WTC11 (cell line): ENCODE measurements at regions not wholly inside any gene's neighbourhood (a gene's known extent, or its start where the extent isn't known, plus 50 kb on each side); places are given as distances from the start of the nearest gene placed in this dataset.

Experiments
- ATAC-seq: fragments of 200-7000 bp; cut with Tn5 transposase; 2 replicates; pipeline ENCODE4 v1.10.0; 2021; ENCODE audit warnings: mild to moderate bottlenecking, moderate library complexity
- CTCF ChIA-PET: fragments of 300-600 bp; sonication (Branson Sonifier 250); formaldehyde crosslinking; loops from one replicate; lab custom pipeline; 2021; ENCODE audit warnings: antibody characterized with exemption; lab: Charles Lee
- POLR2A ChIA-PET: fragments of 350-600 bp; sonication (Branson Sonifier 250); formaldehyde crosslinking; loops from one replicate; lab custom pipeline; 2021; ENCODE audit warnings: antibody characterized with exemption; lab: Charles Lee
- DNase-seq: peaks from one replicate; pipeline ENCODE4 v3.0.0; 2021; ENCODE audit warnings: low spot score
- H3K27ac Mint-ChIP-seq: 2 replicates; pipeline ENCODE4 v1.8.0; 2021; ENCODE audit warnings: mixed read lengths
- H3K27me3 Mint-ChIP-seq: 2 replicates; pipeline ENCODE4 v1.8.0; 2021; ENCODE audit warnings: low read depth, mild to moderate bottlenecking, moderate library complexity, mixed read lengths
- H3K36me3 Mint-ChIP-seq: 2 replicates; pipeline ENCODE4 v1.8.0; 2021; ENCODE audit warnings: mixed read lengths
- H3K4me1 Mint-ChIP-seq: 2 replicates; pipeline ENCODE4 v1.8.0; 2022; ENCODE audit warnings: mixed read lengths
- H3K4me3 Mint-ChIP-seq: 2 replicates; pipeline ENCODE4 v1.8.0; 2021; ENCODE audit warnings: mild to moderate bottlenecking, moderate library complexity, mixed read lengths
- H3K9me3 Mint-ChIP-seq: 2 replicates; pipeline ENCODE4 v1.8.0; 2021; ENCODE audit warnings: mixed read lengths
- CBFB ChIP-seq: sonication (generic); formaldehyde crosslinking; IDR thresholded peaks from 2 replicates; pipeline ENCODE4 v1.8.1; 2022; ENCODE audit warnings: mild to moderate bottlenecking, low read depth, missing genetic modification reagents
- CDX4 ChIP-seq: fragments of 250-450 bp; sonication (Bioruptor Pico); IDR thresholded peaks from 2 replicates; pipeline ENCODE4 v1.9.0; 2021; ENCODE audit warnings: moderate library complexity, mild to moderate bottlenecking, inconsistent platforms, borderline replicate concordance
- E2F1 ChIP-seq: sonication (generic); formaldehyde crosslinking; IDR thresholded peaks from 2 replicates; pipeline ENCODE4 v1.8.0; 2022; ENCODE audit warnings: mild to moderate bottlenecking, missing genetic modification reagents
- E2F4 ChIP-seq: sonication (generic); formaldehyde crosslinking; IDR thresholded peaks from 2 replicates; pipeline ENCODE4 v1.8.1; 2022; ENCODE audit warnings: low read depth, mild to moderate bottlenecking, moderate library complexity, missing genetic modification reagents, borderline replicate concordance
- EMX1 ChIP-seq: fragments of 250-450 bp; sonication (Bioruptor Pico); IDR thresholded peaks from 2 replicates; pipeline ENCODE4 v1.8.0; 2021; ENCODE audit warnings: mild to moderate bottlenecking
- ERG ChIP-seq: fragments of 250-450 bp; sonication (Bioruptor Pico); IDR thresholded peaks from 2 replicates; pipeline ENCODE4 v1.8.0; 2021; ENCODE audit warnings: mild to moderate bottlenecking
- ETV6 ChIP-seq: sonication (generic); formaldehyde crosslinking; IDR thresholded peaks from 2 replicates; pipeline ENCODE4 v1.8.1; 2022; ENCODE audit warnings: mild to moderate bottlenecking, missing genetic modification reagents
- FOXK1 ChIP-seq: sonication (generic); formaldehyde crosslinking; IDR thresholded peaks from 2 replicates; pipeline ENCODE4 v1.8.0; 2022; ENCODE audit warnings: mild to moderate bottlenecking, moderate library complexity, missing genetic modification reagents
- FOXP4 ChIP-seq: sonication (generic); formaldehyde crosslinking; IDR thresholded peaks from 2 replicates; pipeline ENCODE4 v1.8.0; 2022; ENCODE audit warnings: mild to moderate bottlenecking, missing genetic modification reagents
- MAX ChIP-seq: sonication (generic); formaldehyde crosslinking; IDR thresholded peaks from 2 replicates; pipeline ENCODE4 v1.8.0; 2022; ENCODE audit warnings: mild to moderate bottlenecking, missing genetic modification reagents
- MLX ChIP-seq: sonication (generic); formaldehyde crosslinking; IDR thresholded peaks from 2 replicates; pipeline ENCODE4 v1.8.1; 2023; ENCODE audit warnings: mild to moderate bottlenecking, missing genetic modification reagents, moderate library complexity
- MXD4 ChIP-seq: fragments of 250-450 bp; sonication (Bioruptor Pico); IDR thresholded peaks from 2 replicates; pipeline ENCODE4 v1.8.0; 2021; ENCODE audit warnings: mild to moderate bottlenecking, moderate library complexity, borderline replicate concordance
- NFATC4 ChIP-seq: fragments of 250-450 bp; sonication (Bioruptor Pico); IDR thresholded peaks from 2 replicates; pipeline ENCODE4 v1.9.0; 2021; ENCODE audit warnings: mild to moderate bottlenecking
- NFE2L1 ChIP-seq: sonication (generic); formaldehyde crosslinking; IDR thresholded peaks from 2 replicates; pipeline ENCODE4 v1.8.1; 2023; ENCODE audit warnings: missing genetic modification reagents
- NFYB ChIP-seq: sonication (generic); formaldehyde crosslinking; conservative IDR thresholded peaks from 2 replicates; pipeline ENCODE4 v1.8.0; 2022; ENCODE audit warnings: low read depth, missing genetic modification reagents
- NR1H2 ChIP-seq: sonication (generic); formaldehyde crosslinking; IDR thresholded peaks from 2 replicates; pipeline ENCODE4 v1.9.0; 2021; ENCODE audit warnings: mild to moderate bottlenecking, moderate library complexity, missing genetic modification reagents
- OVOL2 ChIP-seq: fragments of 250-450 bp; sonication (Bioruptor Pico); IDR thresholded peaks from 2 replicates; pipeline ENCODE4 v1.9.0; 2021; ENCODE audit warnings: mild to moderate bottlenecking, borderline replicate concordance
- RELA ChIP-seq: sonication (generic); formaldehyde crosslinking; IDR thresholded peaks from 2 replicates; pipeline ENCODE4 v1.8.1; 2022; ENCODE audit warnings: missing genetic modification reagents, mild to moderate bottlenecking, borderline replicate concordance
- SP1 ChIP-seq: sonication (generic); formaldehyde crosslinking; conservative IDR thresholded peaks from 2 replicates; pipeline ENCODE4 v1.8.1; 2022; ENCODE audit warnings: missing genetic modification reagents
- TCF7 ChIP-seq: sonication (generic); formaldehyde crosslinking; IDR thresholded peaks from 2 replicates; pipeline ENCODE4 v1.8.0; 2022; ENCODE audit warnings: mild to moderate bottlenecking, low read depth, missing genetic modification reagents, moderate library complexity
- TEAD1 ChIP-seq: sonication (generic); formaldehyde crosslinking; IDR thresholded peaks from 2 replicates; pipeline ENCODE4 v1.8.0; 2022; ENCODE audit warnings: mild to moderate bottlenecking, missing genetic modification reagents
- USF1 ChIP-seq: sonication (generic); formaldehyde crosslinking; IDR thresholded peaks from 2 replicates; pipeline ENCODE4 v1.8.0; 2022; ENCODE audit warnings: mild to moderate bottlenecking, missing genetic modification reagents
- ZBTB21 ChIP-seq: sonication (generic); formaldehyde crosslinking; IDR thresholded peaks from 2 replicates; pipeline ENCODE4 v1.8.1; 2023; ENCODE audit warnings: mild to moderate bottlenecking, missing genetic modification reagents, borderline replicate concordance
- ZNF281 ChIP-seq: sonication (generic); formaldehyde crosslinking; IDR thresholded peaks from 2 replicates; pipeline ENCODE4 v1.8.0; 2023; ENCODE audit warnings: mild to moderate bottlenecking, missing genetic modification reagents
- ZNF423 ChIP-seq: fragments of 250-450 bp; sonication (Bioruptor Pico); IDR thresholded peaks from 2 replicates; pipeline ENCODE4 v2.1.2; 2022; ENCODE audit warnings: mild to moderate bottlenecking, moderate library complexity

- H3K9me3 Mint-ChIP-seq = 0 out of 2 replicates have a peak, but pooled peaks cover 4% of the 10 kb centered on the region
- peaks cover 64% of the 10 kb centered on the region for H3K4me1 Mint-ChIP-seq
- CTCF ChIA-PET = interaction anchor here (0.6 to 1.6 kb wide), 6 partner anchors 14 to 436 kb away, joined by 3 to 6 read pairs (median 4); no protein-coding TSS in a partner anchor
- H3K27me3 Mint-ChIP-seq = peaks cover 3% of the 10 kb centered on the region; the same call in 1 of the 2 replicates
- ATAC-seq (no peak), DNase-seq (no peak)
- no peaks in the 10 kb centered on the region; the same call in 1 of the 2 replicates for H3K36me3 Mint-ChIP-seq
- H3K27ac Mint-ChIP-seq = peak overlapping the region; percentile 99
- TF ChIP-seq ZNF281 (CRISPR knock-in tag) = no peak
- no peak for TF ChIP-seq E2F1 (CRISPR knock-in tag)
- TF ChIP-seq ZBTB21 (CRISPR knock-in tag) = no peak
- no peak for TF ChIP-seq NR1H2 (CRISPR knock-in tag)
- TF ChIP-seq RELA (CRISPR knock-in tag) = no peak
- no peak for TF ChIP-seq ERG (CRISPR knock-in tag)
- no peak for TF ChIP-seq TEAD1 (CRISPR knock-in tag)
- no peak for TF ChIP-seq ZNF423 (CRISPR knock-in tag)
- TF ChIP-seq MAX (CRISPR knock-in tag) = no peak
- no peak for TF ChIP-seq CDX4 (CRISPR knock-in tag)
- TF ChIP-seq SP1 (CRISPR knock-in tag) = no peak
- no peak for TF ChIP-seq EMX1 (CRISPR knock-in tag)
- no peak for TF ChIP-seq NFATC4
- TF ChIP-seq NFE2L1 = no peak
- no peak overlapping the region for H3K4me3 Mint-ChIP-seq
- POLR2A ChIA-PET = no interaction called here
Observed at GRCh38 chr1:220339581-220339980, 67.3 kb upstream of the RAB3GAP2 start.

- TF ChIP-seq RELA (CRISPR knock-in tag) = no peak
- no peak for TF ChIP-seq E2F4 (CRISPR knock-in tag)
- TF ChIP-seq MXD4 (CRISPR knock-in tag) = no peak
- TF ChIP-seq MLX (CRISPR knock-in tag) = no peak
- peak; percentile 70; the same call in 1 of the 2 replicates for TF ChIP-seq TEAD1 (CRISPR knock-in tag)
- peak; percentile 90 for TF ChIP-seq FOXK1
- no peak for TF ChIP-seq USF1
- TF ChIP-seq NFYB (CRISPR knock-in tag) = no peak
- TF ChIP-seq TCF7 (CRISPR knock-in tag) = no peak
- TF ChIP-seq ETV6 (CRISPR knock-in tag) = peak; percentile 71; the same call in 1 of the 2 replicates
- TF ChIP-seq OVOL2 (CRISPR knock-in tag) = no peak
- 0 out of 2 replicates have a peak, but pooled peaks have one; percentile 40 for TF ChIP-seq CBFB (CRISPR knock-in tag)
- TF ChIP-seq FOXP4 (CRISPR knock-in tag) = peak; percentile 98; the same call in 1 of the 2 replicates
- Mint-ChIP-seq H3K4me3 (peak overlapping the region; percentile 35), H3K27me3 (no peaks in the 10 kb centered on the region), H3K36me3 (no peaks in the 10 kb centered on the region; the same call in 1 of the 2 replicates), H3K4me1 (peaks cover 60% of the 10 kb centered on the region), H3K27ac (peak overlapping the region; percentile 99), H3K9me3 (no peaks in the 10 kb centered on the region)
- CTCF ChIA-PET = interaction anchor here (0.6 to 1.6 kb wide), 5 partner anchors 15 to 437 kb away, joined by 3 to 6 read pairs (median 4); no protein-coding TSS in a partner anchor
- ATAC-seq (peak; percentile 92), DNase-seq (no peak)
- POLR2A ChIA-PET = no interaction called here
Observed at GRCh38 chr1:220338759-220339158, 66.5 kb upstream of the RAB3GAP2 start.
